Progenitor cell of endocrine pancreas (in vitro differentiated cells): ENCODE measurements at regions not wholly inside any gene's neighbourhood (a gene's known extent, or its start where the extent isn't known, plus 50 kb on each side); places are given as distances from the start of the nearest gene placed in this dataset.

Experiments
- DNase-seq: peaks from one replicate; pipeline ENCODE4 v3.0.0; 2021; ENCODE audit warnings: low spot score; ENCODE audit not compliant: unreplicated experiment
- H3K27ac Mint-ChIP-seq: 2 replicates; pipeline ENCODE4 v1.8.0; 2021; ENCODE audit warnings: mild to moderate bottlenecking, moderate library complexity, mixed read lengths
- H3K27me3 Mint-ChIP-seq: 2 replicates; pipeline ENCODE4 v1.8.0; 2021; ENCODE audit warnings: mixed read lengths
- H3K36me3 Mint-ChIP-seq: 2 replicates; pipeline ENCODE4 v1.8.0; 2022; ENCODE audit warnings: mixed read lengths; ENCODE audit not compliant: insufficient read depth
- H3K4me1 Mint-ChIP-seq: 2 replicates; pipeline ENCODE4 v1.8.0; 2021; ENCODE audit warnings: low read depth, mixed read lengths
- H3K4me3 Mint-ChIP-seq: 2 replicates; pipeline ENCODE4 v1.8.0; 2021; ENCODE audit warnings: low read depth, mild to moderate bottlenecking, moderate library complexity, mixed read lengths
- H3K9me3 Mint-ChIP-seq: 2 replicates; pipeline ENCODE4 v1.8.0; 2021; ENCODE audit warnings: low read depth, mixed read lengths
- TF ChIP-seq, protein P1 (sequence below): fragments of 200-600 bp; sonication (generic); IDR thresholded peaks from one replicate; pipeline ENCODE4 v1.5.0; 2021; ENCODE audit warnings: antibody characterized with exemption, mild to moderate bottlenecking; ENCODE audit not compliant: unreplicated experiment

GRCh38 chr2:83015035-83015715 is 1443.9 kb downstream of the SUCLG1 start:
- Mint-ChIP-seq H3K9me3 (peaks cover 4% of the 10 kb centered on the region), H3K4me1 (no peaks in the 10 kb centered on the region), H3K4me3 (no peak overlapping the region), H3K36me3 (no peaks in the 10 kb centered on the region), H3K27me3 (no peaks in the 10 kb centered on the region), H3K27ac (no peak overlapping the region)
- TF ChIP-seq, protein P1, sequence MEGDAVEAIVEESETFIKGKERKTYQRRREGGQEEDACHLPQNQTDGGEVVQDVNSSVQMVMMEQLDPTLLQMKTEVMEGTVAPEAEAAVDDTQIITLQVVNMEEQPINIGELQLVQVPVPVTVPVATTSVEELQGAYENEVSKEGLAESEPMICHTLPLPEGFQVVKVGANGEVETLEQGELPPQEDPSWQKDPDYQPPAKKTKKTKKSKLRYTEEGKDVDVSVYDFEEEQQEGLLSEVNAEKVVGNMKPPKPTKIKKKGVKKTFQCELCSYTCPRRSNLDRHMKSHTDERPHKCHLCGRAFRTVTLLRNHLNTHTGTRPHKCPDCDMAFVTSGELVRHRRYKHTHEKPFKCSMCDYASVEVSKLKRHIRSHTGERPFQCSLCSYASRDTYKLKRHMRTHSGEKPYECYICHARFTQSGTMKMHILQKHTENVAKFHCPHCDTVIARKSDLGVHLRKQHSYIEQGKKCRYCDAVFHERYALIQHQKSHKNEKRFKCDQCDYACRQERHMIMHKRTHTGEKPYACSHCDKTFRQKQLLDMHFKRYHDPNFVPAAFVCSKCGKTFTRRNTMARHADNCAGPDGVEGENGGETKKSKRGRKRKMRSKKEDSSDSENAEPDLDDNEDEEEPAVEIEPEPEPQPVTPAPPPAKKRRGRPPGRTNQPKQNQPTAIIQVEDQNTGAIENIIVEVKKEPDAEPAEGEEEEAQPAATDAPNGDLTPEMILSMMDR, result no peak
- no peak for DNase-seq

DNA sequence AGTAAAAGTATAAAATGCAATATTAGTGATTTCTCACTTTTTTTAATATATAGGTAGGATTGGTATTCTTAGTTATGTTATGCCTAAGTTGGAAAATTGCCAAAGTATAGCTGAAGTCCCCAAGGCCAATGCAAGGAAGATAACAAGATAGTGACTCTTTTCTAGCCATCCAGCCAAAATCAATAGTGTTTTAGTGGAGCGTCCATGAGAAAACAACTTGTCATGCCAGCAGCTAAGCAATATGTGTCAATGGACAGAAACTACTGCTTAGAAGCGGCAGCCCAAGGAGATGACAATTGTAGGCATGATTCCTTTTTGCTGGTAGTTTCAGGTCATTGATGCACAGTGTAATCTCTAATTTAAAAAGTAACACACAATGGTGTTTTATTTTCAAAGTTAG is 1444.6 kb downstream of the SUCLG1 start:
- no peaks in the 10 kb centered on the region for H3K36me3 Mint-ChIP-seq
- DNase-seq, result no peak
- TF ChIP-seq, protein P1, result no peak
- H3K27me3 Mint-ChIP-seq, result no peaks in the 10 kb centered on the region
- peaks cover 4% of the 10 kb centered on the region for H3K9me3 Mint-ChIP-seq
- H3K27ac Mint-ChIP-seq, result no peak overlapping the region
- no peaks in the 10 kb centered on the region for H3K4me1 Mint-ChIP-seq
- no peak overlapping the region for H3K4me3 Mint-ChIP-seq

GRCh38 chr2:83006961-83007360 is 1452.1 kb downstream of the SUCLG1 start:
- Mint-ChIP-seq H3K36me3 (no peaks in the 10 kb centered on the region), H3K27ac (no peak overlapping the region), H3K4me1 (peaks cover 4% of the 10 kb centered on the region), H3K27me3 (no peaks in the 10 kb centered on the region), H3K4me3 (no peak overlapping the region), H3K9me3 (peaks cover 4% of the 10 kb centered on the region)
- no peak for DNase-seq
- TF ChIP-seq, protein P1, result no peak

DNA sequence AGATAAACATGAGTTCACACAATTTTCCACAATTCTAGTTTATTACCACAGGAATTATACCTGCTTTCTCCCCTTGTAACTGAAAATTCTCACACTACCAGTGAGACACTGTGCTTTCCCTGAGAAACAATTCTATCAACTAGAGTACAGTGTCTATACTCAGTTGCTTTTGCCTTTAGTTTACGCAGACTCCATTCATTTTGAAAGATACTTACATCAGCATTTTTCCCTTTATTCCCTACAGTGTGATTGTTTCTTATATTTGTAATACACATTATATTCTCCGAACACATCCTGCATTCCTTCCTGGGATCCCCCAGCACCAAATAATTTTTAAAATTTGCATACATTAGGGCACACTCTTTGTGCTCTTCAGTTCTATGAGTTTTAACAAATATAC is 1455.5 kb downstream of the SUCLG1 start:
- Mint-ChIP-seq H3K36me3 (no peaks in the 10 kb centered on the region), H3K4me3 (no peak overlapping the region), H3K9me3 (no peaks in the 10 kb centered on the region)

GRCh38 chr2:83002706-83003105 is 1456.4 kb downstream of the SUCLG1 start:
- no peaks in the 10 kb centered on the region for H3K36me3 Mint-ChIP-seq
- TF ChIP-seq, protein P1, result no peak
- DNase-seq, result no peak
- no peaks in the 10 kb centered on the region for H3K9me3 Mint-ChIP-seq
- peaks cover 4% of the 10 kb centered on the region for H3K4me1 Mint-ChIP-seq
- H3K27ac Mint-ChIP-seq, result no peak overlapping the region
- H3K4me3 Mint-ChIP-seq, result no peak overlapping the region
- no peaks in the 10 kb centered on the region for H3K27me3 Mint-ChIP-seq

More for the DNA sequence above, 1455.5 kb downstream of the SUCLG1 start:
- Mint-ChIP-seq H3K27me3 (no peaks in the 10 kb centered on the region), H3K4me1 (peaks cover 4% of the 10 kb centered on the region), H3K27ac (no peak overlapping the region)
- DNase-seq, result no peak
- TF ChIP-seq, protein P1, result no peak
